GM12878 (cell line): ENCODE measurements at regions not wholly inside any gene's neighbourhood (a gene's known extent, or its start where the extent isn't known, plus 50 kb on each side); places are given as distances from the start of the nearest gene placed in this dataset.
"Not testable (repeated sequence)": the region's sequence is repeated elsewhere in the genome, so short reads cannot be mapped to it uniquely, and the experiment has no call there.

Experiments
- ATAC-seq: fragments of 200-7000 bp; cut with Tn5 transposase; 3 replicates; pipeline ENCODE4 v1.9.1; 2020; ENCODE audit warnings: mild to moderate bottlenecking, moderate library complexity
- BruUV-seq: library from RNA; stranded (reverse); fragments of 400-500 nt; replicated peaks from 2 replicates; lab custom pipeline; 2021; lab: Mats Ljungman, UMichigan
- CTCF ChIA-PET: fragments of 300-600 bp; sonication (Branson Sonifier 250); formaldehyde crosslinking; extraction: SDS; loops from one replicate; lab custom pipeline; 2021; ENCODE audit warnings: inconsistent platforms; lab: Yijun Ruan, JAX
- POLR2A ChIA-PET: fragments of 350-600 bp; formaldehyde crosslinking; extraction: SDS; loops from one replicate; lab custom pipeline; 2021; ENCODE audit warnings: inconsistent platforms; lab: Charles Lee
- RAD21 ChIA-PET: fragments of 300-600 bp; sonication (Branson Sonifier 250); formaldehyde crosslinking; loops from one replicate; lab custom pipeline; 2023; ENCODE audit warnings: antibody characterized with exemption; ENCODE audit not compliant: unreplicated experiment; lab: Charles Lee
- SMC1A ChIA-PET: fragments of 300-600 bp; sonication (Branson Sonifier 250); formaldehyde crosslinking; loops from one replicate; lab custom pipeline; 2023; ENCODE audit not compliant: unreplicated experiment, uncharacterized antibody; lab: Charles Lee
- DNase-seq: peaks from one replicate; pipeline ENCODE4 v3.0.0-alpha.2; 2011; ENCODE audit warnings: low read depth, low spot score
- FAIRE-seq: peaks from 3 replicates; lab custom pipeline; 2011; peaks lifted over from hg19 to GRCh38; lab: Jason Lieb, UNC
- H2AFZ ChIP-seq: 2 replicates; pipeline ENCODE4 v1.6.0; 2011; ENCODE audit warnings: low read depth, low read length, control low read depth; ENCODE audit not compliant: control insufficient read depth
- H3K27ac ChIP-seq: 2 replicates; pipeline ENCODE4 v1.5.1; 2011; ENCODE audit warnings: control low read depth; ENCODE audit not compliant: control insufficient read depth, insufficient read depth
- H3K27me3 ChIP-seq, 2 experiments: replicated peaks in 1 of 2; 2 replicates each; pipeline versions ENCODE4 v1.6.0 to v1.6.1; 2011; ENCODE audit warnings: low read length in 1 of 2; ENCODE audit not compliant: control insufficient read depth in 2 of 2, insufficient read depth in 2 of 2
- H3K36me3 ChIP-seq, 2 experiments: 2 replicates each; pipeline ENCODE4 v1.5.1; 2011; ENCODE audit warnings: low read length in 1 of 2; ENCODE audit not compliant: control insufficient read depth in 2 of 2, insufficient read depth in 2 of 2
- H3K4me1 ChIP-seq: 2 replicates; pipeline ENCODE4 v1.6.1; 2011; ENCODE audit warnings: mild to moderate bottlenecking, low read length, moderate library complexity, mixed read lengths; ENCODE audit not compliant: control insufficient read depth, insufficient read depth
- H3K4me2 ChIP-seq: 2 replicates; pipeline ENCODE4 v1.6.0; 2011; ENCODE audit warnings: control low read depth; ENCODE audit not compliant: control insufficient read depth, insufficient read depth
- H3K4me3 ChIP-seq: fragments of 200-600 bp; sonication (generic); 2 replicates; pipeline ENCODE4 v1.5.1; 2016
- H3K79me2 ChIP-seq: 2 replicates; pipeline ENCODE4 v1.6.0; 2011; ENCODE audit warnings: low read length; ENCODE audit not compliant: control insufficient read depth, insufficient read depth
- H3K9ac ChIP-seq: 2 replicates; pipeline ENCODE4 v1.8.0; 2011; ENCODE audit warnings: low read length, control low read depth, mixed read lengths; ENCODE audit not compliant: control insufficient read depth, insufficient read depth
- H3K9me3 ChIP-seq: replicated peaks from 3 replicates; pipeline ENCODE4 v1.5.1; 2011; ENCODE audit warnings: mild to moderate bottlenecking, low read length; ENCODE audit not compliant: control insufficient read depth, insufficient read depth
- H4K20me1 ChIP-seq: 2 replicates; pipeline ENCODE4 v1.6.0; 2011; ENCODE audit not compliant: control insufficient read depth, insufficient read depth
- WGBS: methylation state at CpG from one replicate; pipeline ENCODE4 v1.1.6; 2016; ENCODE audit warnings: low lambda C conversion rate; ENCODE audit not compliant: insufficient replicate concordance, insufficient coverage; ENCODE audit errors: missing lambda C conversion rate; 5-methylcytosine and 5-hydroxymethylcytosine counted together
- in situ Hi-C: fragments of 300-500 bp; cut with MboI; formaldehyde crosslinking; loops from 9 replicates; pipeline ENCODE4 v1.14.3; 2018; ENCODE audit warnings: mixed read lengths
- intact Hi-C: fragments of 100-400 bp; cut with micrococcal nuclease; formaldehyde crosslinking; loops from one replicate; pipeline ENCODE4 v1.14.2; 2022; ENCODE audit not compliant: unreplicated experiment

DNA sequence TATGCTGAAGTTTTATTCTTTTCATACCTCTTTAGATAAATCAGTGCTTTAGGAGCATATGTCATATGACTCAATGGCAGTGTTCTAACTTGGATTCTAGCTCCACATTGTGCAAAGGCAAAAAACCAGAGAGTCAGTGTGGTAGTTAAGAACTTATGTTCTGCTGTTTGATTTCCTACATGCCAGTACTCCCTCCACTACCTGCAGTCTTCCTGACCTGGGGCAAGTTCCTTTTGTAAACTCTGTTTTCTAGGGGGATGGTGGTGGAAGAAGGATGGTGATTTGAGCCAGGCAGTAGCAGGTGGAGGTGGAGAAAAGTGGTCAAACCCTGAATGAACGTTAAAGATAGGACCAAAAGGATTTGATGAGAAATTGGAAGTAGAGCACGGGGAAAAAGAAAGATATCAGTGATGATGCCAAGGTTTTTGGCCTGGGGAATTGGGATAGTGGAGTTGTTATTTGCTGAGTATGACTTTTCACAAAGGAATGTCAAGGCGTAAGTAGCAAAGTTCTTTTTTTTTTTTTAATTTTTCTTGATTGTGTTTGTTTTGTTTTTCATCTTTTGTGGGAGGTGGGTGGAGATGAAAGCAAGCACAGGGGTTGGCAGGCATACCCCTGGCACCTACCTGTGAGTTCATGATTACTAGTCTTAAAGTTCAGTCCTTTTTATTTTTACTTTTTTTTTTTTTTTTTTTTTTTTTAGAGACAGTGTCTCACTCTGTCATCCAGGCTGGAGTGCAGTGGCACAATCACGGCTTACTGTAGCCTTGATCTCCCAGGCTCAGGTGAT, 82.3 kb downstream of the SYT15B start:
- in situ Hi-C loops, BruUV-seq, H3K79me2 ChIP-seq, FAIRE-seq, H3K9ac ChIP-seq, H4K20me1 ChIP-seq, SMC1A ChIA-PET, H3K9me3 ChIP-seq, H3K4me1 ChIP-seq, DNase-seq, H3K27ac ChIP-seq, H3K4me2 ChIP-seq, H2AFZ ChIP-seq, H3K27me3 ChIP-seq, RAD21 ChIA-PET, ATAC-seq, H3K36me3 ChIP-seq, CTCF ChIA-PET, H3K4me3 ChIP-seq, POLR2A ChIA-PET, intact Hi-C loops: not testable (repeated sequence)
- 57% methylated on average over 2 of the region's 4 CpGs for WGBS

DNA sequence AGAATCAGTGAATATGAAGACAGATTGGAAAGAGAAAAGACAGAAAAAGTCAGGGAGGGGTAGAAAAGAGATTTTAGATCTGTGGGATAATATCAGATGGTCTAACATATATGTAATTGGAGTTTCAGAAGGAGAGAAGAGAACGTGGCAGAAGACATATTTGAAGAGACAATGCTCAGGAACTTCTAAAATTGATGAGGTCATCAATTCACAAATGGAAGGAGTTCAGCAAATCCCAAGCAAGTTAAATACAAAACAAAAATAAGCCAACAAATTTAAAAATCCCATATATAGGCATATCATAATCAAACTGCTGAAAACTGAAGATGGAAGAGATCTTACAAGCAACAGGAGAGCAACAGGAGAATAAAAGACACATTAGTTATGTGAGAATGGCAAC, 87.3 kb downstream of the SYT15B start:
- H3K27ac ChIP-seq, H3K9me3 ChIP-seq, intact Hi-C loops, H4K20me1 ChIP-seq, H3K79me2 ChIP-seq, RAD21 ChIA-PET, FAIRE-seq, SMC1A ChIA-PET, H3K4me1 ChIP-seq, ATAC-seq, CTCF ChIA-PET, BruUV-seq, H3K4me2 ChIP-seq, H3K4me3 ChIP-seq, H3K9ac ChIP-seq, POLR2A ChIA-PET, DNase-seq, H3K27me3 ChIP-seq, H3K36me3 ChIP-seq, H2AFZ ChIP-seq, in situ Hi-C loops: not testable (repeated sequence)
- WGBS = no CpG with 5 or more reads among the region's 1 CpG

DNA sequence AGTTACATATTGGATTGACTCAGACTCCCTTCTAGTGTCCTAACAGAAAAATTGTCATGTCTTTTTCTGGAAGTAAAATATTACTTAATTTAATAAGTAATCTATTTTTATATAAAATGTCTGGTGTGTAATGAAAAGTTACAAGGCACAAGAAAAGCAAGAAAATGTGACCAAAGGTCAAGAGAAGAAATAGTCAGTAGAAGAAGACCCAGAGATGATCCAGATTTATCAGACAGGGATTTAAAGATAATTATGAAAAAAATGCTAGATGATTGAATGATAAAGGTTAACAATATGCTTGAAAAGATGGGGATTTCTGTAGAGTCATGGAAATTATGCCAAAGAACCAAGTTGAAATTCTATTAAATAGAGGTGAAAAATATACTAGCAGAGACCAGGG, 87.8 kb downstream of the SYT15B start:
- ATAC-seq, intact Hi-C loops, DNase-seq, H3K9me3 ChIP-seq, H3K36me3 ChIP-seq, H4K20me1 ChIP-seq, RAD21 ChIA-PET, SMC1A ChIA-PET, in situ Hi-C loops, CTCF ChIA-PET, H2AFZ ChIP-seq, POLR2A ChIA-PET, H3K4me3 ChIP-seq, H3K4me2 ChIP-seq, BruUV-seq, H3K27me3 ChIP-seq, H3K9ac ChIP-seq, H3K79me2 ChIP-seq, H3K27ac ChIP-seq, FAIRE-seq, H3K4me1 ChIP-seq: not testable (repeated sequence)

DNA sequence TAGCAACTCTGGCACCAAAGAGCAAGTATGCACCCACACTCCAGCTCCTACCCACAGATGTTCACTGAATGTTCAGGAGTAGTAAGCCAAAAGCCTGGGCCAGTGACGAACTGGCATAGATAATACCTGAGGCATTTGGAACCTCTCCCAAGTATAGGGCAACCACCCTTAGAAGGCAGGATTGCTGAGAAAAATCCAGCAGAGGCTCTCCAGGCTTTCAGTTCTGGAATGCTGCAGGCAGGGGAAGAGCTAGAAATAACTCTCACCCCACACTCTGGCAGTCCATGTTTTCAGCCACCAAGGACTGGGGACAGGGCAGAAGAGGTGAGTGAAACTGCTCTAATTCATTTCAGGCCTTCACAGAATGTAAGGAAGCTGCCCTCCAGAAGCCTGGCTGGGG, 90.3 kb downstream of the SYT15B start:
- SMC1A ChIA-PET, H3K9ac ChIP-seq, CTCF ChIA-PET, intact Hi-C loops, FAIRE-seq, H2AFZ ChIP-seq, H3K27me3 ChIP-seq, H3K4me1 ChIP-seq, H3K4me3 ChIP-seq, POLR2A ChIA-PET, H3K36me3 ChIP-seq, H3K4me2 ChIP-seq, H3K79me2 ChIP-seq, H4K20me1 ChIP-seq, RAD21 ChIA-PET, DNase-seq, H3K9me3 ChIP-seq, in situ Hi-C loops, H3K27ac ChIP-seq, ATAC-seq, BruUV-seq: not testable (repeated sequence)
- no CpG with 5 or more reads among the region's 1 CpG for WGBS
